ENCODE measurements at regions not wholly inside any gene's neighbourhood (a gene's known extent, or its start where the extent isn't known, plus 50 kb on each side); places are given as distances from the start of the nearest gene placed in this dataset.

GRCh38 chr17:6213859-6214258 lies 143.7 kb downstream of the WSCD1 start:
- DNase-seq (ENCODE audit: low read depth), result no peak

- DNase-seq (ENCODE audit: low read depth), result no peak
Measured at GRCh38 chr17:6212766-6213165, 142.6 kb downstream of the WSCD1 start.

DNA sequence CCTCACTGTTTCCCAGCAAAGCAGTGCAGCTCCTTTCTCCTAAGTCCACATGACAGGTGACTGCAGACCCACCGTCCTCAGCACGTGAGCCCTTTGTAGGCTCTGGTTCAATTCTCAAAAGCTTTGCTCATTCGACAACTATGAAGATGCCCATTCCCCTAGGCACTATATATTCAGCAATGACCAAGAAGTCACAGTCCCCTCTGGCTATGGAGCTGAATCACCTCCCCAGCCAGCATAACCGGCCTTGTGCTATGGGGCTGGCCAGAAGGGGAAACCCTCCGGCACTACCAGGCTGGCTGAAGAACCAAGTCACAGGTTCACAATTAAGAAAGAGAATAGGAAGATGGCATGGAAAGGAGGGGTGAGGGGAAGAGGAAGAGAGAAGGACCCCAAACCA lies 139.7 kb downstream of the WSCD1 start:
- DNase-seq (ENCODE audit: low read depth), result no peak

DNA sequence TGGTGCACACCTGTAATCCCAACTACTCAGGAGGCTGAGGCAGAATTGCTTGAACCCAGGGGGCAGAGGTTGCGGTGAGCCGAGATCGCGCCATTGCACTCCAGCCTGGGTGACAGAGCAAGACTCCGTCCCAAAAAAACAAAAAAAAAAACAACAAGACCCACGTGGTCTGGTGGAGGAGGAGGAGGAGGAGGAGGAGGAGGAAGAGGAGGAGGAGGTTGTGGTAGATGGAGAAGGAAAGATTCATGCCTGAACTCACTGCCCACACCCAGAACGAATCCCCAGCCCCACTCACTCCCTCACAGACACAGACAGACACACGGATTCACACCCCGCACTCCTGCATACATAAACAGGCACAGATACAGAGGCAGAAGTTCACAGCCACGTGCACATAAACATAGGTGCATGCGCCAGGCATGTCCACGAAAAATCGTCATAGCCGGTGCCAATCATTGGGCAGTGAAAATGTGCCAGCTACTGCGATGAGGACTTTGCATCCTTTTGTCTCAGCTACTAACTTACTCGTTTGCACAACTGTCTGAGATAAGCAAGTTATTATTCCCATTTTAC lies 138.5 kb downstream of the WSCD1 start:
- DNase-seq (ENCODE audit: low read depth), result no peak

- no peak for DNase-seq (ENCODE audit: low read depth)
Measured at GRCh38 chr17:6205525-6205924, 135.3 kb downstream of the WSCD1 start.

GRCh38 chr17:6205033-6205432 lies 134.9 kb downstream of the WSCD1 start:
- no peak for DNase-seq (ENCODE audit: low read depth)

DNA sequence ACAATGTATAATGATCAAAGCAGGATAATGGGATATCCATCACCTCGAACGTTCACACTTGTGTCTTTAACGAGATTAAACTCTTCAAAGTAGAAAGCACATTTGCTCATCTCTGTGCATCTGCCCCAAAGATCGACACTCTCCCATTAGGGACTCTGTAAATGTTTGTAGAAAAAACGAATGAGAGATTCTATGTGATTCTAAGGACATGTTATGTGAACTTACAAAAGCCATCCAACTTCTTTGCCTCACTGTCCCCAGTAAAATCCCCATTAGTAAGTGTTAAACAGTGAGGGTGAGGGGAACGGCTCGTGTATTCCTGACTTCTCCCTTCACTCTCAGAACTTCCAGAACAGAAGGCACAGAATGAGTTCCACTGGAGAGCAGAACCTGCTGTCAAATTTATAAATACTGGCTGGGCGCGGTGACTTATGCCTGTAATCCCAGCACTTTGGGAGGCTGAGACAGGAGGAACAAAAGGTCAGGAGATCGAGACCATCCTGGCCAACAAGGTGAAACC lies 134.1 kb downstream of the WSCD1 start:
- DNase-seq (ENCODE audit: low read depth), result no peak

DNA sequence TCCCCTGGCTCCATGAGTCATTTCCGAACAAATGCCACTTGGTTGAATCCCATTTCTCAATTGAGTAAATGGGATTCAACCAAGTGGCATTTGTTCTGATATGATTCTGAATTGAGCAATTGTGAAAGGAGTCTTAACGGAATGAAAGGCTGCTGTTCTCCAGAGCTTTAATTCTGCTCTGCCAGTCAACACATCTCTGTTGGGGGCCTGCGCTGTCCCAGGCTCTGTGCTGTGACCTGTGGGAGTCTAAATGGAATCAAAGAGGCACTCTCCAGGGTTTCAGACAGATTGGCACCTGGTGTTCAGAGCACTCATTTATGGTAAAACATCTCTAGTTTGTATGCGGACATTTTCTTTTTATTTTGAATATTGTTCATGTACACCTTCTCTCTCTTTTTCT lies 126.2 kb downstream of the WSCD1 start:
- DNase-seq (ENCODE audit: low read depth), result no peak

- no peak for DNase-seq (ENCODE audit: low read depth)
Measured at GRCh38 chr17:6195123-6195522, 124.9 kb downstream of the WSCD1 start.

DNA sequence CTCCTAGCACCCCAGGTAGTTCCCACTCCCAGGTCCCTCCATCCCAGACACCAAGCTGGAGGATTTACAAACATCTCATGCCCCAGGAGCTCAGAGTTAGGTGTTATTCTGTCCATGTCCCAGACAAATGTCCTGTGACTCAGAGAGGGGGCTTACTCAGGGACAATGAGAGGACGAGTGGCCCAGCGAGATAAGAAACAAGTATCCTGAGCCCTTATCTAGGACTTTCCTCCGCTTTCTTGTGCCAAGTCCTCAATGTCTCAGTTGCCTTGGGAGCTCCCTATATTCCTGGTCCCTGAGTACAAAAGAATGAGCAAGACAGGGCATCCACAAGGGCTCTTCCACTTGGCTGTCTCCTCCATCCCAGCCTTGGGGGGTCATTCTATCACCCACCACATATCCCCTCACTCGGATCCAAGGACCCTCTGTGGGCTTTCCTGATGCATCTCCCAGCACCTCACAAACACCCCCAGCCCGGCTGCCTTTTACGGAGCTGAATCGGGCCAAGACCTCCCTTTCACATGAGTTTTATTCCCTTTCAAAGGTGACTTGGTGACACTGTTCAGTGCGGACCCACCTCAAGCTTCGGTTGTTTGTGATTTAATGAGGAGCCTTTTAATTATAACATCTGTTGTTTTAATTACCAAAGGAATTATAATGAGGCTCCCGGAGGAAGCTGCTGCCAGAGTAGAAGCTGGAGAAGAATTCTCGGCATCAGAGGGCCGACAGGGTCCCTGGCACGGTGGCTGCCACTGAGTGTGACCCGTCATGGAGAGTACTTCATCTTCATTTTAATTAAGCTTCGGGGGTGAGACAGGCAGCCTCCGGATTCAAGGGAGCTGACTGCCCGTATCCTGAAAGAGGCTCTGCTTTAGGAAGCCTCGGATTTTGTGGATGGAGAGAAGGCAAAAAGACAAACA lies 121.5 kb downstream of the WSCD1 start:
- DNase-seq (ENCODE audit: low read depth), result no peak

DNA sequence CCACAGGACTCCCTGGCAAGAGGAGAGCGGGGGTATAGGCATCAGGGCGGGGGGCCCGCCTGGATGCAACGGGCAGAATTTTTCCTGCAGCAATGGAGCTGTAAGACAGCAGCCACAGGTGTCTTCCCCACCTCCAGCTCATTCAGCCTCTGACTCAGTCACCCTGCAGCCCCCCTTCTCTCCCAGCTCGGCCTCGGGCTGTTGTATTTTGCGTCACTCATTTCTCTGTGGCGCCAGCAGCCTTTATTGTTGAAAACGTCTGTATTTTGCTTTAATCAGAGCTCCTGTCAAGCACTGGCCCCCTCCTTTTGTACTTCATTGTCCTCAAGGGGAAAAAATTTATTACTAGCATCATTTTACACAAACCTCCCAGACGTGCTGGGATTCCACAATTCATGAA lies 117.7 kb downstream of the WSCD1 start:
- DNase-seq (ENCODE audit: low read depth), result no peak

- no peak for DNase-seq (ENCODE audit: low read depth)
Measured at GRCh38 chr17:6186998-6187397, 116.8 kb downstream of the WSCD1 start.

DNA sequence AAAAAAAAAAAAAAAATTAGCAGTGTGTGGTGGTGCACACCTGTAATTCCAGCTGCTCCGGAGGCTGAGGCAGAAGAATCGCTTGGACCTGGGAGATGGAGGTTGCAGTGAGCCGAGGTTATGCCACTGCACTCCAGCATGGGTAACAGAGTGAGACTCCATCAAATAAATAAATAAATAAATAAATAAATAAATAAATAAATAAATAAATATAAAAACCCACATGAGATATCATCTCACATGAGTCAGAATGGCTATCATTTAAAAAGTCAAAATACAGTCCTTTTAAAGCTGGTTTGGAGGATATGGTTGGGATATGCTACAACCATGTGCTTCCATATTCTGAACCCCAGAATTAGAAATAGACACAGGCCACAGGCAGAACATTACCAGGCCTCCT lies 114.3 kb downstream of the WSCD1 start:
- DNase-seq (ENCODE audit: low read depth), result no peak

- no peak for DNase-seq (ENCODE audit: low read depth)
Measured at GRCh38 chr17:6179017-6179416, 108.8 kb downstream of the WSCD1 start.

DNA sequence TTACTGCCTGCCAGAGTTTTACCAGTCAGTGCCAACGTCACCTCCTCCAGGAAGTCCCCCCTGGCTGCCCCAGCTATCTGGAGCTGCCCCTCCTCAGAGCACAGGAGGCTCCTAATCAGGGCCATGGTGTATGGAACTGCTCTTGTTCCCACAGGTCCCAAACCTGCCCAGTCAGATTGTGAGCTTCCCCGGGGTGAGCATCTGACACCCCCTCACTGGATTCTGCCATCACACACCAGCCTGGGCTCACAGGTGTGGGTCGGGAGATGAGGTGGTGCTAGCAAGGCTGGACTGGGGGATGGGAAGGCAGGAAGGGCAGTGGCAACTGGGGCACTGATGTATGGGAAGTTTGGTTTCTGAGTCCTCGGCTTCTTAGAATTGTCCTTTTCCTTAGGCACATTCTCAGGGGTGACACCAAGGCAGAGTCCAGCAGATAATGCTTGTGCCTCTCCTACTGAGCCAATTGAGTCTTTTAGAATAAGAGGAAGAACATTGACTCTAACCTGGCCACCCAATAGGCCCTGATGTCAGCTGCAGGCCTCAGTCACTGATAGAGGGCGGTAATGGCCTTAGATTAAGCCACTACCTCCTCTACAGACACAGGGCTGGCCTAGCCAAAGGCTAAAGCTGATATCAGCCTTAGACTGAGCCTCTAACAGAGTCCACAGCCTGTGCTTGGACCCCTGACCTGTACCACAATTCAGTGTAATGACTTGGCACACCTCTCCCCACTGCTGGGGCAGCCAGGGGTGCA lies 107.9 kb downstream of the WSCD1 start:
- DNase-seq (ENCODE audit: low read depth), result no peak
